ENCODE measurements at regions not wholly inside any gene's neighbourhood (a gene's known extent, or its start where the extent isn't known, plus 50 kb on each side); places are given as distances from the start of the nearest gene placed in this dataset.

DNA sequence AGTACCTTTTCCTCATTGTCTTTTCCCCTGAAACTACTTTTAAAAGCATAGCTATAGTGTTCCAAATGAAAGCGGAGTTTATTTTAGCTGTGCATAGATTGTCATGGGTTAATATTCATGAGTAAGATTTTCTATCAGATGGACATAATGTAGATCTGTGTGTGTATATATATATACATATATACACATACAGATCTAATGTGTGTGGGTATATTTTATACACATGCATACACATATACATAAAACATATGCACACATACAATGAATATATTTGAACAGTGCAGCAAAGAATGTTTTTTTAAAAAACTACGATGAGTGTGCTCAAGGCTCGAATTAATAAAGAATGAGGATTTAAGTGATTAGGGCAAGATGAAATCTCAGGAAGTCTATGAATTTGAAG is 328.3 kb upstream of the IL12A start:
- TF ChIP-seq, protein P1, sequence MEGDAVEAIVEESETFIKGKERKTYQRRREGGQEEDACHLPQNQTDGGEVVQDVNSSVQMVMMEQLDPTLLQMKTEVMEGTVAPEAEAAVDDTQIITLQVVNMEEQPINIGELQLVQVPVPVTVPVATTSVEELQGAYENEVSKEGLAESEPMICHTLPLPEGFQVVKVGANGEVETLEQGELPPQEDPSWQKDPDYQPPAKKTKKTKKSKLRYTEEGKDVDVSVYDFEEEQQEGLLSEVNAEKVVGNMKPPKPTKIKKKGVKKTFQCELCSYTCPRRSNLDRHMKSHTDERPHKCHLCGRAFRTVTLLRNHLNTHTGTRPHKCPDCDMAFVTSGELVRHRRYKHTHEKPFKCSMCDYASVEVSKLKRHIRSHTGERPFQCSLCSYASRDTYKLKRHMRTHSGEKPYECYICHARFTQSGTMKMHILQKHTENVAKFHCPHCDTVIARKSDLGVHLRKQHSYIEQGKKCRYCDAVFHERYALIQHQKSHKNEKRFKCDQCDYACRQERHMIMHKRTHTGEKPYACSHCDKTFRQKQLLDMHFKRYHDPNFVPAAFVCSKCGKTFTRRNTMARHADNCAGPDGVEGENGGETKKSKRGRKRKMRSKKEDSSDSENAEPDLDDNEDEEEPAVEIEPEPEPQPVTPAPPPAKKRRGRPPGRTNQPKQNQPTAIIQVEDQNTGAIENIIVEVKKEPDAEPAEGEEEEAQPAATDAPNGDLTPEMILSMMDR (IDR thresholded peaks at IDR 0.05): no peak
- TF ChIP-seq POLR2AphosphoS5 (IDR thresholded peaks at IDR 0.05): no peak
